IMR-90 (cell line): ENCODE measurements at regions not wholly inside any gene's neighbourhood (a gene's known extent, or its start where the extent isn't known, plus 50 kb on each side); places are given as distances from the start of the nearest gene placed in this dataset.

Source experiments
- ATAC-seq: fragments of 200-7000 bp; cut with Tn5 transposase; 2 replicates; pipeline ENCODE4 v1.9.1; 2020; ENCODE audit warnings: low read depth, mild to moderate bottlenecking, moderate library complexity
- BruUV-seq: library from RNA; stranded (reverse); fragments of 400-500 nt; replicated peaks from 2 replicates; lab custom pipeline; 2021; lab: Mats Ljungman, UMichigan
- CTCF ChIA-PET: fragments of 300-600 bp; formaldehyde crosslinking; extraction: SDS; loops from one replicate; lab custom pipeline; 2021; ENCODE audit warnings: antibody characterized with exemption; lab: Yijun Ruan, JAX
- POLR2A ChIA-PET: fragments of 300-600 bp; sonication (Branson Sonifier 250); formaldehyde crosslinking; loops from one replicate; lab custom pipeline; 2022; ENCODE audit warnings: antibody characterized with exemption; ENCODE audit not compliant: unreplicated experiment; lab: Charles Lee
- DNase-seq: peaks from one replicate; pipeline ENCODE4 v3.0.0; 2013
- H2AFZ ChIP-seq: replicated peaks from 2 replicates; pipeline ENCODE3; 2013; ENCODE audit warnings: low read length, mild to moderate bottlenecking; ENCODE audit not compliant: poor library complexity
- H2AK5ac ChIP-seq: 2 replicates; pipeline ENCODE4 v1.6.1; 2013; ENCODE audit warnings: low read depth, low read length, inconsistent platforms
- H2AK9ac ChIP-seq: replicated peaks from 2 replicates; pipeline ENCODE3; 2013; ENCODE audit warnings: mild to moderate bottlenecking, low read depth, low read length, moderate library complexity; ENCODE audit not compliant: poor library complexity
- H2BK120ac ChIP-seq: 2 replicates; pipeline ENCODE4 v1.6.1; 2013; ENCODE audit warnings: low read depth, low read length, inconsistent platforms
- H2BK15ac ChIP-seq: 3 replicates; pipeline ENCODE4 v1.6.1; 2013; ENCODE audit warnings: low read depth, low read length, inconsistent platforms
- H2BK20ac ChIP-seq: 2 replicates; pipeline ENCODE4 v1.6.1; 2013; ENCODE audit warnings: low read depth, mild to moderate bottlenecking, inconsistent platforms, low read length, moderate library complexity
- H2BK5ac ChIP-seq: 2 replicates; pipeline ENCODE4 v1.6.1; 2013; ENCODE audit warnings: mild to moderate bottlenecking, low read depth, low read length, inconsistent platforms; ENCODE audit not compliant: poor library complexity, severe bottlenecking
- H3K14ac ChIP-seq: replicated peaks from 2 replicates; pipeline ENCODE4 v1.6.1; 2013; ENCODE audit warnings: low read depth, low read length, inconsistent platforms
- H3K18ac ChIP-seq: 2 replicates; pipeline ENCODE4 v1.6.1; 2013; ENCODE audit warnings: low read depth, low read length, control low read depth
- H3K23ac ChIP-seq: 2 replicates; pipeline ENCODE4 v1.6.1; 2013; ENCODE audit warnings: low read depth, low read length, inconsistent platforms
- H3K27ac ChIP-seq: 2 replicates; pipeline ENCODE4 v1.5.1; 2013; ENCODE audit warnings: mild to moderate bottlenecking, control low read depth, low read length; ENCODE audit not compliant: insufficient read depth
- H3K27me3 ChIP-seq: 2 replicates; pipeline ENCODE4 v1.6.1; 2013; ENCODE audit warnings: low read length; ENCODE audit not compliant: control insufficient read depth, insufficient read depth
- H3K36me3 ChIP-seq: 2 replicates; pipeline ENCODE4 v1.6.1; 2013; ENCODE audit warnings: low read length, mixed read lengths; ENCODE audit not compliant: control insufficient read depth, insufficient read depth
- H3K4ac ChIP-seq: 2 replicates; pipeline ENCODE4 v1.6.1; 2013; ENCODE audit warnings: low read depth, low read length, inconsistent platforms
- H3K4me1 ChIP-seq: 2 replicates; pipeline ENCODE4 v1.6.1; 2013; ENCODE audit warnings: low read length, mixed read lengths; ENCODE audit not compliant: control insufficient read depth, insufficient read depth
- H3K4me2 ChIP-seq: 2 replicates; pipeline ENCODE4 v1.6.1; 2013; ENCODE audit warnings: low read depth, mild to moderate bottlenecking, control low read depth, low read length, moderate library complexity
- H3K4me3 ChIP-seq: 2 replicates; pipeline ENCODE4 v1.5.1; 2013; ENCODE audit warnings: low read depth, mild to moderate bottlenecking, control low read depth, low read length, moderate library complexity; ENCODE audit not compliant: insufficient read depth
- H3K56ac ChIP-seq: 2 replicates; pipeline ENCODE4 v1.6.1; 2013; ENCODE audit warnings: low read length, inconsistent platforms; ENCODE audit not compliant: insufficient read depth; ENCODE audit errors: extremely low read depth
- H3K79me1 ChIP-seq, 2 experiments: 2 replicates each; pipeline ENCODE4 v1.6.1; 2013; ENCODE audit warnings: low read length in 2 of 2, inconsistent platforms in 1 of 2, low read depth in 1 of 2
- H3K9ac ChIP-seq: 2 replicates; pipeline ENCODE4 v1.6.1; 2013; ENCODE audit warnings: low read depth, low read length, control low read depth
- H3K9me1 ChIP-seq: 2 replicates; pipeline ENCODE4 v1.6.1; 2013; ENCODE audit warnings: low read length, inconsistent platforms; ENCODE audit not compliant: insufficient read depth
- H3K9me3 ChIP-seq: 2 replicates; pipeline ENCODE4 v1.6.1; 2013; ENCODE audit warnings: low read length; ENCODE audit not compliant: control insufficient read depth, insufficient read depth
- H4K20me1 ChIP-seq: 2 replicates; pipeline ENCODE4 v1.6.1; 2013; ENCODE audit warnings: low read length, inconsistent platforms; ENCODE audit not compliant: insufficient read depth
- H4K5ac ChIP-seq: 2 replicates; pipeline ENCODE4 v1.6.1; 2013; ENCODE audit warnings: mild to moderate bottlenecking, low read depth, low read length, control low read depth
- H4K8ac ChIP-seq, 2 experiments: 2 replicates each; pipeline ENCODE4 v1.6.1; 2013; ENCODE audit warnings: low read depth in 2 of 2, low read length in 2 of 2, control low read depth in 1 of 2, inconsistent platforms in 1 of 2
- H4K91ac ChIP-seq: 2 replicates; pipeline ENCODE4 v1.6.1; 2013; ENCODE audit warnings: low read depth, low read length, inconsistent platforms; ENCODE audit not compliant: insufficient read depth
- BHLHE40 ChIP-seq: fragments of 150-350 bp; IDR thresholded peaks from 2 replicates; pipeline ENCODE4 v1.6.1; 2016; ENCODE audit warnings: mild to moderate bottlenecking, low read depth, low read length
- CEBPB ChIP-seq: IDR thresholded peaks from 2 replicates; pipeline ENCODE4 v1.6.1; 2012; ENCODE audit warnings: low read depth, low read length, improper control_type of control experiment
- CHD1 ChIP-seq: IDR thresholded peaks from 2 replicates; pipeline ENCODE4 v1.6.1; 2012; ENCODE audit warnings: low read depth, low read length, improper control_type of control experiment
- FOS ChIP-seq: fragments of 150-350 bp; IDR thresholded peaks from 2 replicates; pipeline ENCODE4 v1.6.1; 2016; ENCODE audit warnings: low read depth, low read length
- MAFK ChIP-seq: IDR thresholded peaks from 2 replicates; pipeline ENCODE4 v1.6.1; 2012; ENCODE audit warnings: low read depth, low read length, improper control_type of control experiment
- MAZ ChIP-seq: IDR thresholded peaks from 2 replicates; pipeline ENCODE4 v1.6.1; 2012; ENCODE audit warnings: low read depth, mild to moderate bottlenecking, low read length, improper control_type of control experiment, moderate library complexity, borderline replicate concordance
- MXI1 ChIP-seq: IDR thresholded peaks from 2 replicates; pipeline ENCODE4 v1.6.1; 2012; ENCODE audit warnings: low read depth, mild to moderate bottlenecking, low read length, moderate library complexity, borderline replicate concordance
- NFE2L2 ChIP-seq: fragments of 150-350 bp; IDR thresholded peaks from 2 replicates; pipeline ENCODE4 v1.6.1; 2016; ENCODE audit warnings: low read depth, mild to moderate bottlenecking, low read length
- POLR2A ChIP-seq: IDR thresholded peaks from 2 replicates; pipeline ENCODE4 v1.6.1; 2012; ENCODE audit warnings: mild to moderate bottlenecking, low read depth, low read length
- RAD21 ChIP-seq: IDR thresholded peaks from 2 replicates; pipeline ENCODE4 v1.6.1; 2012; ENCODE audit warnings: low read length, improper control_type of control experiment
- RCOR1 ChIP-seq: IDR thresholded peaks from 2 replicates; pipeline ENCODE4 v1.6.1; 2012; ENCODE audit warnings: mild to moderate bottlenecking, low read length, improper control_type of control experiment; ENCODE audit not compliant: insufficient replicate concordance
- RFX5 ChIP-seq: IDR thresholded peaks from 2 replicates; pipeline ENCODE4 v1.8.0; 2012; ENCODE audit warnings: low read depth, mild to moderate bottlenecking, low read length, moderate library complexity
- SMC3 ChIP-seq: fragments of 150-350 bp; IDR thresholded peaks from 2 replicates; pipeline ENCODE4 v1.6.1; 2016; ENCODE audit warnings: low read depth, mild to moderate bottlenecking, antibody characterized with exemption, low read length, moderate library complexity
- WGBS, 2 experiments: methylation state at CpG; one replicate each; pipeline versions ENCODE4 v1.1.5 to v1.1.7; 2013; ENCODE audit warnings: missing lambda C conversion rate in 2 of 2; ENCODE audit not compliant: insufficient read length in 1 of 2; ENCODE audit errors: extremely low coverage in 2 of 2; 5-methylcytosine and 5-hydroxymethylcytosine counted together
- dilution Hi-C: fragments of 300-500 bp; cut with HindIII; formaldehyde crosslinking; loops from one replicate; pipeline ENCODE4 v1.14.3; 2018; ENCODE audit warnings: low sequenced_read_pairs; ENCODE audit not compliant: unreplicated experiment
- in situ Hi-C: fragments of 300-500 bp; cut with MboI; formaldehyde crosslinking; loops from 3 replicates; pipeline ENCODE4 v1.14.3; 2019; ENCODE audit warnings: low sequenced_read_pairs, inconsistent platforms, mixed read lengths
- intact Hi-C: fragments of 100-400 bp; cut with micrococcal nuclease; formaldehyde crosslinking; loops from 2 replicates; pipeline ENCODE4 v1.10.0; 2022
- TF ChIP-seq, protein P1 (sequence below): conservative IDR thresholded peaks from 2 replicates; pipeline ENCODE4 v1.5.1; 2012; ENCODE audit warnings: mild to moderate bottlenecking, low read depth, low read length, improper control_type of control experiment
- TF ChIP-seq, protein P2 (sequence below): fragments of 150-350 bp; IDR thresholded peaks from 2 replicates; pipeline ENCODE4 v1.6.1; 2016; ENCODE audit warnings: low read depth, mild to moderate bottlenecking, low read length, moderate library complexity, borderline replicate concordance
- TF ChIP-seq, protein P3 (sequence below): fragments of 150-350 bp; IDR thresholded peaks from 2 replicates; pipeline ENCODE4 v1.6.1; 2017; ENCODE audit warnings: mild to moderate bottlenecking, antibody characterized with exemption, low read length, low read depth

DNA sequence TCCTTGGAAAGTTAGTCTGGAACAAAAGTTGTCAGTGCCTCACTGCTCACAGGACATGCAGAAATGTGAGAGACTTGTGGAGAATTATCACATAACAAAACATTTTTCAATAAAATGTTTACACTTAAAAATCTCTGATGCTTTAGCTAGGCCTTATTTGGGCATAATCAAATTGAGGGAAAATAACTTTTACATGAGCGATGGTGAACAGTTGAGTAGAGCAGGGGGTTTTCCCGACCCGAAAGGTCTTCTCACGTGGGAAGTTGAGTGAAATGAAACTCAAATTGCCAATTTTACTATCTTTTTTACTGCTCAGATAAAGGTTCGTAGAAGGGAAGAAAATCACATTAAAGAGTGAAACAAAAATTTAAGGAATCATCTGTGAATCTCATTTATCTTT is 465.6 kb downstream of the MTX2 start:
- no CpG with 5 or more reads among the region's 5 CpGs for WGBS, 2 experiments
- Histone ChIP-seq H3K4me2 (no peak overlapping the region), H3K23ac (no peak overlapping the region), H3K9ac (no peak overlapping the region), H2BK20ac (no peak overlapping the region), H3K36me3 (no peaks in the 10 kb centered on the region), H3K4ac (no peak overlapping the region), H4K5ac (no peak overlapping the region), H2AK9ac (no peak overlapping the region), H2BK120ac (no peak overlapping the region), H4K20me1 (no peaks in the 10 kb centered on the region), H3K27ac (no peak overlapping the region), H3K18ac (no peak overlapping the region), H2AFZ (no peak overlapping the region), H2BK5ac (no peak overlapping the region), H4K91ac (no peak overlapping the region), H3K27me3 (no peaks in the 10 kb centered on the region), H3K9me3 (no peaks in the 10 kb centered on the region), H3K4me1 (no peaks in the 10 kb centered on the region), H3K14ac (no peak overlapping the region), H3K79me1 (no peaks in the 10 kb centered on the region), H2AK5ac (no peak overlapping the region), H2BK15ac (no peak overlapping the region), H3K4me3 (no peak overlapping the region), H3K56ac (no peak overlapping the region), H4K8ac (no peak overlapping the region), H3K9me1 (no peaks in the 10 kb centered on the region)
- in situ Hi-C loops (no loop called here), dilution Hi-C loops (no loop called here), intact Hi-C loops (no loop called here)
- BruUV-seq: no TSS peak
- TF ChIP-seq NFE2L2 (no peak), RFX5 (no peak), MXI1 (no peak), RAD21 (no peak), RCOR1 (no peak), FOS (no peak), MAZ (no peak), POLR2A (no peak), SMC3 (no peak), CHD1 (no peak), BHLHE40 (no peak), MAFK (no peak), CEBPB (no peak)
- TF ChIP-seq, protein P1, sequence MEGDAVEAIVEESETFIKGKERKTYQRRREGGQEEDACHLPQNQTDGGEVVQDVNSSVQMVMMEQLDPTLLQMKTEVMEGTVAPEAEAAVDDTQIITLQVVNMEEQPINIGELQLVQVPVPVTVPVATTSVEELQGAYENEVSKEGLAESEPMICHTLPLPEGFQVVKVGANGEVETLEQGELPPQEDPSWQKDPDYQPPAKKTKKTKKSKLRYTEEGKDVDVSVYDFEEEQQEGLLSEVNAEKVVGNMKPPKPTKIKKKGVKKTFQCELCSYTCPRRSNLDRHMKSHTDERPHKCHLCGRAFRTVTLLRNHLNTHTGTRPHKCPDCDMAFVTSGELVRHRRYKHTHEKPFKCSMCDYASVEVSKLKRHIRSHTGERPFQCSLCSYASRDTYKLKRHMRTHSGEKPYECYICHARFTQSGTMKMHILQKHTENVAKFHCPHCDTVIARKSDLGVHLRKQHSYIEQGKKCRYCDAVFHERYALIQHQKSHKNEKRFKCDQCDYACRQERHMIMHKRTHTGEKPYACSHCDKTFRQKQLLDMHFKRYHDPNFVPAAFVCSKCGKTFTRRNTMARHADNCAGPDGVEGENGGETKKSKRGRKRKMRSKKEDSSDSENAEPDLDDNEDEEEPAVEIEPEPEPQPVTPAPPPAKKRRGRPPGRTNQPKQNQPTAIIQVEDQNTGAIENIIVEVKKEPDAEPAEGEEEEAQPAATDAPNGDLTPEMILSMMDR: no peak
- TF ChIP-seq, protein P2, sequence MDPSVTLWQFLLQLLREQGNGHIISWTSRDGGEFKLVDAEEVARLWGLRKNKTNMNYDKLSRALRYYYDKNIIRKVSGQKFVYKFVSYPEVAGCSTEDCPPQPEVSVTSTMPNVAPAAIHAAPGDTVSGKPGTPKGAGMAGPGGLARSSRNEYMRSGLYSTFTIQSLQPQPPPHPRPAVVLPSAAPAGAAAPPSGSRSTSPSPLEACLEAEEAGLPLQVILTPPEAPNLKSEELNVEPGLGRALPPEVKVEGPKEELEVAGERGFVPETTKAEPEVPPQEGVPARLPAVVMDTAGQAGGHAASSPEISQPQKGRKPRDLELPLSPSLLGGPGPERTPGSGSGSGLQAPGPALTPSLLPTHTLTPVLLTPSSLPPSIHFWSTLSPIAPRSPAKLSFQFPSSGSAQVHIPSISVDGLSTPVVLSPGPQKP: no peak
- TF ChIP-seq, protein P3, sequence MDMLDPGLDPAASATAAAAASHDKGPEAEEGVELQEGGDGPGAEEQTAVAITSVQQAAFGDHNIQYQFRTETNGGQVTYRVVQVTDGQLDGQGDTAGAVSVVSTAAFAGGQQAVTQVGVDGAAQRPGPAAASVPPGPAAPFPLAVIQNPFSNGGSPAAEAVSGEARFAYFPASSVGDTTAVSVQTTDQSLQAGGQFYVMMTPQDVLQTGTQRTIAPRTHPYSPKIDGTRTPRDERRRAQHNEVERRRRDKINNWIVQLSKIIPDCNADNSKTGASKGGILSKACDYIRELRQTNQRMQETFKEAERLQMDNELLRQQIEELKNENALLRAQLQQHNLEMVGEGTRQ: no peak
- DNase-seq (no peak), ATAC-seq (no peak)
- POLR2A ChIA-PET: no interaction called here
- CTCF ChIA-PET: no interaction called here
